Calu3 (cell line): ENCODE measurements at regions not wholly inside any gene's neighbourhood (a gene's known extent, or its start where the extent isn't known, plus 50 kb on each side); places are given as distances from the start of the nearest gene placed in this dataset.

Source experiments
- BruUV-seq: library from RNA; stranded (reverse); fragments of 400-500 nt; replicated peaks from 2 replicates; lab custom pipeline; 2021; lab: Mats Ljungman, UMichigan
- CTCF ChIA-PET: fragments of 300-600 bp; sonication (Branson Sonifier 250); formaldehyde crosslinking; loops from one replicate; lab custom pipeline; 2022; ENCODE audit warnings: antibody characterized with exemption; lab: Charles Lee
- DNase-seq: peaks from one replicate; pipeline ENCODE4 v3.0.0; 2022
- H3K27ac Mint-ChIP-seq: one replicate; pipeline ENCODE4 v1.8.0; 2022; ENCODE audit warnings: mixed read lengths; ENCODE audit not compliant: unreplicated experiment
- H3K27me3 Mint-ChIP-seq: one replicate; pipeline ENCODE4 v1.8.0; 2022; ENCODE audit warnings: mixed read lengths; ENCODE audit not compliant: unreplicated experiment
- H3K36me3 Mint-ChIP-seq: one replicate; pipeline ENCODE4 v1.8.0; 2022; ENCODE audit warnings: mild to moderate bottlenecking, moderate library complexity, mixed read lengths; ENCODE audit not compliant: insufficient read depth, unreplicated experiment
- H3K4me1 Mint-ChIP-seq: one replicate; pipeline ENCODE4 v1.8.0; 2022; ENCODE audit warnings: mild to moderate bottlenecking, low read depth, mixed read lengths; ENCODE audit not compliant: unreplicated experiment
- H3K4me3 Mint-ChIP-seq: one replicate; pipeline ENCODE4 v1.8.0; 2022; ENCODE audit warnings: mild to moderate bottlenecking, low read depth, moderate library complexity, mixed read lengths; ENCODE audit not compliant: unreplicated experiment
- H3K9me3 Mint-ChIP-seq: one replicate; pipeline ENCODE4 v1.8.0; 2022; ENCODE audit warnings: low read depth, mixed read lengths; ENCODE audit not compliant: unreplicated experiment
- intact Hi-C: fragments of 100-400 bp; cut with micrococcal nuclease; formaldehyde crosslinking; loops from one replicate; pipeline ENCODE4 v1.10.0; 2022; ENCODE audit not compliant: unreplicated experiment
- TF ChIP-seq, protein P1 (sequence below): fragments of 200-600 bp; IDR thresholded peaks from one replicate; pipeline ENCODE4 v1.8.0; 2022; ENCODE audit warnings: antibody characterized with exemption; ENCODE audit not compliant: unreplicated experiment

DNA sequence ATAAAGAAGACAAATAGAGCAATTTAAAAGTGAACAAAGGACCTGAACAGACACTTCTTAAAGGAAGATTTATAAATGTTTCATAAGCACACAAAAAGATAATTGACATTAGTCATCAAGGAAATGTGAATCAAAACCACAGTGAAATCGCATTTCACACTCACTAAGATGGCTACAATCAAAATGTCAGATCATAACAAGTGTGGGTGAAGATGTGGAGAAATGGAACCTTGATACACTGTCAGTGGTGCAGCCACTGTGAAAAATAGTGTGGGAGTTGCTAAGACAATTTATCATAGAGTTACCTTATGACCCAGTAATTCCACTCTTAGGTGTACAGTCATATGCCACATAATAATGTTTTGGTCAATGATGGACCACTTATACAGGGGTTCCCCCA, 54.5 kb upstream of the HTR4 start:
- DNase-seq: no peak
- CTCF ChIA-PET: no interaction called here
- H3K27ac Mint-ChIP-seq: no peak overlapping the region
- TF ChIP-seq, protein P1, sequence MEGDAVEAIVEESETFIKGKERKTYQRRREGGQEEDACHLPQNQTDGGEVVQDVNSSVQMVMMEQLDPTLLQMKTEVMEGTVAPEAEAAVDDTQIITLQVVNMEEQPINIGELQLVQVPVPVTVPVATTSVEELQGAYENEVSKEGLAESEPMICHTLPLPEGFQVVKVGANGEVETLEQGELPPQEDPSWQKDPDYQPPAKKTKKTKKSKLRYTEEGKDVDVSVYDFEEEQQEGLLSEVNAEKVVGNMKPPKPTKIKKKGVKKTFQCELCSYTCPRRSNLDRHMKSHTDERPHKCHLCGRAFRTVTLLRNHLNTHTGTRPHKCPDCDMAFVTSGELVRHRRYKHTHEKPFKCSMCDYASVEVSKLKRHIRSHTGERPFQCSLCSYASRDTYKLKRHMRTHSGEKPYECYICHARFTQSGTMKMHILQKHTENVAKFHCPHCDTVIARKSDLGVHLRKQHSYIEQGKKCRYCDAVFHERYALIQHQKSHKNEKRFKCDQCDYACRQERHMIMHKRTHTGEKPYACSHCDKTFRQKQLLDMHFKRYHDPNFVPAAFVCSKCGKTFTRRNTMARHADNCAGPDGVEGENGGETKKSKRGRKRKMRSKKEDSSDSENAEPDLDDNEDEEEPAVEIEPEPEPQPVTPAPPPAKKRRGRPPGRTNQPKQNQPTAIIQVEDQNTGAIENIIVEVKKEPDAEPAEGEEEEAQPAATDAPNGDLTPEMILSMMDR: no peak
- H3K27me3 Mint-ChIP-seq: peaks cover 14% of the 10 kb centered on the region
- intact Hi-C loops: no loop called here
- no peaks in the 10 kb centered on the region for H3K4me1 Mint-ChIP-seq
- H3K9me3 Mint-ChIP-seq: no peaks in the 10 kb centered on the region
- H3K36me3 Mint-ChIP-seq: no peaks in the 10 kb centered on the region
- no peak overlapping the region for H3K4me3 Mint-ChIP-seq
- no TSS peak for BruUV-seq

DNA sequence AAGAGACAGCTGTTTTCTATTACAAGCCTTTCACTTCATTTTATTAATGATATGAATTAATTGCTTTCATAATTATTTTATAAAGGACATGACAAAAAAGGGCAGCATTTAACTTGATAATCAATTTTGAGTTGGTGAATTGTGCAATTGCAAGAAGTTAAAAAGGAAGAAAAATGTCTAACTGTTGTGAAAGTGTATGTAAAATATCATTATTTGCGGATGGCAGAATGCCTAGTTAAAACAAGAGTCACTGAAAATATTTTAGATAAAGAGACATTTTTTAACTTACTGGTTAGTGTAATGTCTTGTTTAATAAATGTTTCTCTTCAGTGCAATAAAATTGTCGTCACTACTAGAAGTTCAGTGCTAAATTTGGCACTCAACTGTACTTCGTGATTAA, 57.6 kb upstream of the HTR4 start:
- Mint-ChIP-seq H3K36me3 (no peaks in the 10 kb centered on the region), H3K27ac (no peak overlapping the region), H3K9me3 (peaks cover 6% of the 10 kb centered on the region), H3K4me3 (no peak overlapping the region), H3K27me3 (peaks cover 35% of the 10 kb centered on the region), H3K4me1 (no peaks in the 10 kb centered on the region)
- TF ChIP-seq, protein P1: no peak
- CTCF ChIA-PET: no interaction called here
- intact Hi-C loops: no loop called here
- DNase-seq: no peak
- no TSS peak for BruUV-seq

GRCh38 chr5:148713735-148714508, 59.6 kb upstream of the HTR4 start:
- TF ChIP-seq, protein P1: no peak
- peaks cover 6% of the 10 kb centered on the region for H3K9me3 Mint-ChIP-seq
- CTCF ChIA-PET: interaction anchor here (1.2 kb wide), 1 partner anchor 17 kb away, joined by 3 read pairs; no protein-coding TSS in a partner anchor
- intact Hi-C loops: no loop called here
- DNase-seq: no peak
- H3K4me1 Mint-ChIP-seq: no peaks in the 10 kb centered on the region
- no TSS peak for BruUV-seq
- no peak overlapping the region for H3K4me3 Mint-ChIP-seq
- no peaks in the 10 kb centered on the region for H3K36me3 Mint-ChIP-seq
- no peak overlapping the region for H3K27ac Mint-ChIP-seq
- peaks cover 54% of the 10 kb centered on the region for H3K27me3 Mint-ChIP-seq

- H3K27ac Mint-ChIP-seq: no peak overlapping the region
- BruUV-seq: no TSS peak
- CTCF ChIA-PET: no interaction called here
- H3K4me3 Mint-ChIP-seq: no peak overlapping the region
- no peaks in the 10 kb centered on the region for H3K4me1 Mint-ChIP-seq
- peaks cover 6% of the 10 kb centered on the region for H3K9me3 Mint-ChIP-seq
- intact Hi-C loops: no loop called here
- H3K27me3 Mint-ChIP-seq: peaks cover 72% of the 10 kb centered on the region
- TF ChIP-seq, protein P1: no peak
- H3K36me3 Mint-ChIP-seq: no peaks in the 10 kb centered on the region
- no peak for DNase-seq
These were observed 62.4 kb upstream of the HTR4 start for GRCh38 chr5:148716716-148717115.
